ENCODE measurements at regions not wholly inside any gene's neighbourhood (a gene's known extent, or its start where the extent isn't known, plus 50 kb on each side); places are given as distances from the start of the nearest gene placed in this dataset.

- no peak overlapping the region for H3K27ac ChIP-seq (ENCODE audit: low read length)
- ATAC-seq (no peak), DNase-seq (no peak)
- H3K4me1 ChIP-seq (ENCODE audit: control insufficient read depth, insufficient read depth, low read length): no peaks in the 10 kb centered on the region
- 80% methylated on average over 2 of the region's 2 CpGs for WGBS
- intact Hi-C loops (cut with DNase I): no loop called here
- no peaks in the 10 kb centered on the region for H3K27me3 ChIP-seq (ENCODE audit: control insufficient read depth, insufficient read depth)
- no peak overlapping the region for H3K4me3 ChIP-seq (ENCODE audit: low read length)
- no peaks in the 10 kb centered on the region for H3K9me3 ChIP-seq (ENCODE audit: control insufficient read depth, low read length)
Measured at GRCh38 chr11:80338231-80338630, 897.4 kb upstream of the TENM4 start.

- H3K27me3 ChIP-seq (ENCODE audit: control insufficient read depth, insufficient read depth): no peaks in the 10 kb centered on the region
- no peak overlapping the region for H3K4me3 ChIP-seq (ENCODE audit: low read length)
- no peak overlapping the region for H3K27ac ChIP-seq (ENCODE audit: low read length)
- no peaks in the 10 kb centered on the region for H3K9me3 ChIP-seq (ENCODE audit: control insufficient read depth, low read length)
- ATAC-seq (no peak), DNase-seq (no peak)
- H3K4me1 ChIP-seq (ENCODE audit: control insufficient read depth, insufficient read depth, low read length): no peaks in the 10 kb centered on the region
- intact Hi-C loops (cut with DNase I): no loop called here
Measured at GRCh38 chr11:80331694-80332093, 890.9 kb upstream of the TENM4 start.

GRCh38 chr11:80330264-80330663, 889.4 kb upstream of the TENM4 start:
- ATAC-seq: no peak
- Histone ChIP-seq H3K4me1 (ENCODE audit: control insufficient read depth, insufficient read depth, low read length) (no peaks in the 10 kb centered on the region), H3K27ac (ENCODE audit: low read length) (no peak overlapping the region), H3K27me3 (ENCODE audit: control insufficient read depth, insufficient read depth) (no peaks in the 10 kb centered on the region), H3K9me3 (ENCODE audit: control insufficient read depth, low read length) (no peaks in the 10 kb centered on the region), H3K4me3 (ENCODE audit: low read length) (no peak overlapping the region)
- intact Hi-C loops (cut with DNase I): no loop called here
- whole genome bisulfite sequencing: 75% methylated on average over 3 of the region's 3 CpGs
- DNase-seq: no peak

GRCh38 chr11:80328774-80329173, 887.9 kb upstream of the TENM4 start:
- Histone ChIP-seq H3K4me3 (ENCODE audit: low read length) (no peak overlapping the region), H3K4me1 (ENCODE audit: control insufficient read depth, insufficient read depth, low read length) (no peaks in the 10 kb centered on the region), H3K9me3 (ENCODE audit: control insufficient read depth, low read length) (no peaks in the 10 kb centered on the region), H3K27ac (ENCODE audit: low read length) (no peak overlapping the region), H3K27me3 (ENCODE audit: control insufficient read depth, insufficient read depth) (no peaks in the 10 kb centered on the region)
- ATAC-seq: no peak
- no peak for DNase-seq
- intact Hi-C loops (cut with DNase I): no loop called here
- WGBS: 98% methylated on average over 1 of the region's 1 CpG

GRCh38 chr11:80327956-80328614, 887.3 kb upstream of the TENM4 start:
- Histone ChIP-seq H3K9me3 (ENCODE audit: control insufficient read depth, low read length) (no peaks in the 10 kb centered on the region), H3K4me3 (ENCODE audit: low read length) (no peak overlapping the region), H3K4me1 (ENCODE audit: control insufficient read depth, insufficient read depth, low read length) (no peaks in the 10 kb centered on the region), H3K27ac (ENCODE audit: low read length) (no peak overlapping the region), H3K27me3 (ENCODE audit: control insufficient read depth, insufficient read depth) (no peaks in the 10 kb centered on the region)
- WGBS: 74% methylated on average over 4 of the region's 4 CpGs
- DNase-seq (no peak), ATAC-seq (no peak)
- intact Hi-C loops (cut with DNase I): no loop called here

GRCh38 chr11:80321786-80322185, 881.0 kb upstream of the TENM4 start:
- ATAC-seq: no peak
- H3K27ac ChIP-seq (ENCODE audit: low read length): no peak overlapping the region
- H3K27me3 ChIP-seq (ENCODE audit: control insufficient read depth, insufficient read depth): no peaks in the 10 kb centered on the region
- DNase-seq: no peak
- H3K4me3 ChIP-seq (ENCODE audit: low read length): no peak overlapping the region
- intact Hi-C loops (cut with DNase I): no loop called here
- no peaks in the 10 kb centered on the region for H3K9me3 ChIP-seq (ENCODE audit: control insufficient read depth, low read length)
- 32% methylated on average over 2 of the region's 2 CpGs for WGBS
- no peaks in the 10 kb centered on the region for H3K4me1 ChIP-seq (ENCODE audit: control insufficient read depth, insufficient read depth, low read length)

- intact Hi-C loops (cut with DNase I): no loop called here
- Histone ChIP-seq H3K9me3 (ENCODE audit: control insufficient read depth, low read length) (no peaks in the 10 kb centered on the region), H3K27ac (ENCODE audit: low read length) (no peak overlapping the region), H3K4me1 (ENCODE audit: control insufficient read depth, insufficient read depth, low read length) (no peaks in the 10 kb centered on the region), H3K27me3 (ENCODE audit: control insufficient read depth, insufficient read depth) (no peaks in the 10 kb centered on the region), H3K4me3 (ENCODE audit: low read length) (no peak overlapping the region)
- ATAC-seq: no peak
- DNase-seq: no peak
- WGBS: 79% methylated on average over 4 of the region's 4 CpGs
Measured at GRCh38 chr11:80320765-80321164, 879.9 kb upstream of the TENM4 start.

- no peaks in the 10 kb centered on the region for H3K9me3 ChIP-seq (ENCODE audit: control insufficient read depth, low read length)
- no peaks in the 10 kb centered on the region for H3K4me1 ChIP-seq (ENCODE audit: control insufficient read depth, insufficient read depth, low read length)
- intact Hi-C loops (cut with DNase I): no loop called here
- no peak for DNase-seq
- ATAC-seq: no peak
- H3K4me3 ChIP-seq (ENCODE audit: low read length): no peak overlapping the region
- 64% methylated on average over 1 of the region's 1 CpG for WGBS
- no peak overlapping the region for H3K27ac ChIP-seq (ENCODE audit: low read length)
- no peaks in the 10 kb centered on the region for H3K27me3 ChIP-seq (ENCODE audit: control insufficient read depth, insufficient read depth)
Measured at GRCh38 chr11:80320226-80320625, 879.4 kb upstream of the TENM4 start.

GRCh38 chr11:80317612-80318011, 876.8 kb upstream of the TENM4 start:
- Histone ChIP-seq H3K4me3 (ENCODE audit: low read length) (no peak overlapping the region), H3K4me1 (ENCODE audit: control insufficient read depth, insufficient read depth, low read length) (no peaks in the 10 kb centered on the region), H3K27ac (ENCODE audit: low read length) (no peak overlapping the region), H3K27me3 (ENCODE audit: control insufficient read depth, insufficient read depth) (no peaks in the 10 kb centered on the region), H3K9me3 (ENCODE audit: control insufficient read depth, low read length) (no peaks in the 10 kb centered on the region)
- intact Hi-C loops (cut with DNase I): no loop called here
- 69% methylated on average over 1 of the region's 1 CpG for WGBS
- DNase-seq: no peak
- ATAC-seq: no peak

GRCh38 chr11:80315200-80315599, 874.4 kb upstream of the TENM4 start:
- Histone ChIP-seq H3K9me3 (ENCODE audit: control insufficient read depth, low read length) (no peaks in the 10 kb centered on the region), H3K4me1 (ENCODE audit: control insufficient read depth, insufficient read depth, low read length) (no peaks in the 10 kb centered on the region), H3K27me3 (ENCODE audit: control insufficient read depth, insufficient read depth) (no peaks in the 10 kb centered on the region), H3K4me3 (ENCODE audit: low read length) (no peak overlapping the region), H3K27ac (ENCODE audit: low read length) (no peak overlapping the region)
- intact Hi-C loops (cut with DNase I): no loop called here
- 50% methylated on average over 2 of the region's 2 CpGs for WGBS
- ATAC-seq (no peak), DNase-seq (no peak)

- Histone ChIP-seq H3K27me3 (ENCODE audit: control insufficient read depth, insufficient read depth) (no peaks in the 10 kb centered on the region), H3K27ac (ENCODE audit: low read length) (no peak overlapping the region), H3K4me1 (ENCODE audit: control insufficient read depth, insufficient read depth, low read length) (no peaks in the 10 kb centered on the region), H3K4me3 (ENCODE audit: low read length) (no peak overlapping the region), H3K9me3 (ENCODE audit: control insufficient read depth, low read length) (no peaks in the 10 kb centered on the region)
- DNase-seq (no peak), ATAC-seq (no peak)
- intact Hi-C loops (cut with DNase I): no loop called here
Measured at GRCh38 chr11:80309301-80309700, 868.5 kb upstream of the TENM4 start.

- whole genome bisulfite sequencing: 93% methylated on average over 2 of the region's 2 CpGs
- no peak overlapping the region for H3K4me3 ChIP-seq (ENCODE audit: low read length)
- H3K27me3 ChIP-seq (ENCODE audit: control insufficient read depth, insufficient read depth): no peaks in the 10 kb centered on the region
- DNase-seq (no peak), ATAC-seq (no peak)
- H3K9me3 ChIP-seq (ENCODE audit: control insufficient read depth, low read length): no peaks in the 10 kb centered on the region
- no peaks in the 10 kb centered on the region for H3K4me1 ChIP-seq (ENCODE audit: control insufficient read depth, insufficient read depth, low read length)
- intact Hi-C loops (cut with DNase I): no loop called here
- no peak overlapping the region for H3K27ac ChIP-seq (ENCODE audit: low read length)
Measured at GRCh38 chr11:80307676-80308075, 866.8 kb upstream of the TENM4 start.
